H1 (cell line): ENCODE measurements at regions not wholly inside any gene's neighbourhood (a gene's known extent, or its start where the extent isn't known, plus 50 kb on each side); places are given as distances from the start of the nearest gene placed in this dataset.

Experiments
- CTCF ChIA-PET: fragments of 300-600 bp; sonication (Branson Sonifier 250); formaldehyde crosslinking; loops from one replicate; lab custom pipeline; 2021; ENCODE audit not compliant: partially characterized antibody; lab: Charles Lee
- POLR2A ChIA-PET: fragments of 300-600 bp; sonication (Branson Sonifier 250); formaldehyde crosslinking; loops from one replicate; lab custom pipeline; 2021; ENCODE audit warnings: inconsistent platforms; ENCODE audit not compliant: partially characterized antibody; lab: Charles Lee
- DNase-seq, 2 experiments: peaks; one replicate each; pipeline versions ENCODE4 v3.0.0 to v3.0.0-alpha.2; 2010 to 2022; ENCODE audit warnings: low spot score in 2 of 2, low read depth in 1 of 2, mixed read lengths in 1 of 2
- FAIRE-seq: peaks from 2 replicates; lab custom pipeline; 2011; peaks lifted over from hg19 to GRCh38; lab: Jason Lieb, UNC
- H2AFZ ChIP-seq: 2 replicates; pipeline ENCODE4 v1.8.1; 2012; ENCODE audit warnings: low read length, inconsistent platforms
- H2AK5ac ChIP-seq: 2 replicates; pipeline ENCODE4 v1.6.1; 2013; ENCODE audit warnings: low read depth, low read length
- H2BK120ac ChIP-seq: replicated peaks from 2 replicates; pipeline ENCODE3; 2013; ENCODE audit warnings: low read depth, low read length, inconsistent platforms
- H2BK12ac ChIP-seq: 2 replicates; pipeline ENCODE4 v1.6.1; 2013; ENCODE audit warnings: low read depth, low read length
- H2BK15ac ChIP-seq: 2 replicates; pipeline ENCODE4 v1.6.1; 2013; ENCODE audit warnings: low read length
- H2BK20ac ChIP-seq: 2 replicates; pipeline ENCODE4 v1.6.1; 2013; ENCODE audit warnings: low read length
- H2BK5ac ChIP-seq: 2 replicates; pipeline ENCODE4 v1.6.1; 2013; ENCODE audit warnings: low read depth, low read length
- H3K14ac ChIP-seq: 2 replicates; pipeline ENCODE4 v1.6.1; 2013; ENCODE audit warnings: inconsistent platforms; ENCODE audit not compliant: insufficient read length
- H3K18ac ChIP-seq: 2 replicates; pipeline ENCODE4 v1.6.1; 2013; ENCODE audit warnings: low read length; ENCODE audit errors: extremely low read depth
- H3K23ac ChIP-seq: 2 replicates; pipeline ENCODE4 v1.6.1; 2013; ENCODE audit warnings: inconsistent platforms; ENCODE audit not compliant: insufficient read length
- H3K23me2 ChIP-seq: 2 replicates; pipeline ENCODE4 v1.6.1; 2013; ENCODE audit warnings: low read depth, low read length
- H3K27ac ChIP-seq: 2 replicates; pipeline ENCODE4 v1.6.1; 2011; ENCODE audit warnings: low read depth, low read length, inconsistent platforms
- H3K27me3 ChIP-seq, 4 experiments: replicated peaks in 1 of 4; 1 replicate in 1 of 4; 2 replicates in 3 of 4; pipeline versions ENCODE4 v1.6.1 to v1.8.1; 2011 to 2013; ENCODE audit warnings: low read length in 3 of 4, mild to moderate bottlenecking in 3 of 4, inconsistent platforms in 2 of 4, mixed read lengths in 2 of 4, moderate library complexity in 1 of 4; ENCODE audit not compliant: control insufficient read depth in 3 of 4, insufficient read depth in 3 of 4; ENCODE audit errors: extremely low read depth in 1 of 4
- H3K36me3 ChIP-seq, 4 experiments: 2 replicates each; pipeline versions ENCODE4 v1.6.1 to v1.8.1; 2011 to 2013; ENCODE audit warnings: mild to moderate bottlenecking in 4 of 4, low read length in 3 of 4, moderate library complexity in 2 of 4, control low read depth in 1 of 4, inconsistent platforms in 1 of 4; ENCODE audit not compliant: insufficient read depth in 4 of 4, control insufficient read depth in 2 of 4
- H3K4ac ChIP-seq: replicated peaks from 2 replicates; pipeline ENCODE3; 2013; ENCODE audit warnings: low read length, low read depth, mixed read lengths, inconsistent platforms; ENCODE audit not compliant: insufficient read length
- H3K4me1 ChIP-seq, 4 experiments: replicated peaks in 1 of 4; 1 replicate in 1 of 4; 2 replicates in 3 of 4; pipeline versions ENCODE4 v1.6.1 to v1.8.1; 2011 to 2013; ENCODE audit warnings: low read length in 3 of 4, inconsistent platforms in 2 of 4, mixed read lengths in 1 of 4; ENCODE audit not compliant: insufficient read depth in 4 of 4, control insufficient read depth in 3 of 4
- H3K4me2 ChIP-seq, 2 experiments: 2 replicates each; pipeline versions ENCODE4 v1.6.1 to v1.8.1; 2011 to 2013; ENCODE audit warnings: low read depth in 2 of 2, low read length in 2 of 2, control low read depth in 1 of 2, inconsistent platforms in 1 of 2, mild to moderate bottlenecking in 1 of 2; ENCODE audit not compliant: insufficient read depth in 1 of 2
- H3K4me3 ChIP-seq, 4 experiments: fragments of 200-600, 300-600 bp in 1 of 4; sonication (generic), shearing (Covaris generic), sonication (Bioruptor Twin) in 1 of 4; 2 replicates each; pipeline versions ENCODE4 v1.5.1 to v1.8.1; 2011 to 2016; ENCODE audit warnings: low read length in 4 of 4, low read depth in 3 of 4, control low read depth in 2 of 4, inconsistent platforms in 2 of 4, mild to moderate bottlenecking in 2 of 4, mixed read lengths in 1 of 4, moderate library complexity in 1 of 4; ENCODE audit not compliant: insufficient read depth in 2 of 4; ENCODE audit errors: extremely low read depth in 1 of 4
- H3K56ac ChIP-seq: replicated peaks from 2 replicates; pipeline ENCODE3; 2013; ENCODE audit warnings: low read depth, mild to moderate bottlenecking, mixed read lengths, low read length, inconsistent platforms; ENCODE audit not compliant: insufficient read length
- H3K79me1 ChIP-seq: 2 replicates; pipeline ENCODE4 v1.6.1; 2013; ENCODE audit warnings: low read depth, low read length, control low read depth
- H3K79me2 ChIP-seq, 2 experiments: 2 replicates each; pipeline versions ENCODE4 v1.6.1 to v1.8.1; 2012 to 2013; ENCODE audit warnings: low read length in 2 of 2, mild to moderate bottlenecking in 2 of 2, inconsistent platforms in 1 of 2; ENCODE audit not compliant: insufficient read depth in 2 of 2, control insufficient read depth in 1 of 2
- H3K9ac ChIP-seq, 4 experiments: replicated peaks in 1 of 4; 1 replicate in 1 of 4; 2 replicates in 3 of 4; pipeline versions ENCODE4 v1.6.1 to v1.8.1; 2011 to 2013; ENCODE audit warnings: low read depth in 3 of 4, low read length in 3 of 4, control low read depth in 2 of 4, mild to moderate bottlenecking in 2 of 4, moderate library complexity in 2 of 4, inconsistent platforms in 1 of 4; ENCODE audit errors: extremely low read depth in 1 of 4
- H3K9me3 ChIP-seq, 2 experiments: 2 replicates each; pipeline versions ENCODE4 v1.6.1 to v1.8.1; 2012 to 2013; ENCODE audit warnings: mild to moderate bottlenecking in 2 of 2, moderate library complexity in 2 of 2, control low read depth in 1 of 2, inconsistent platforms in 1 of 2, low read depth in 1 of 2, low read length in 1 of 2, mixed read lengths in 1 of 2; ENCODE audit not compliant: insufficient read depth in 2 of 2
- H4K20me1 ChIP-seq, 2 experiments: replicated peaks in 1 of 2; 2 replicates each; pipeline versions ENCODE3 to v1.8.1; 2011 to 2013; ENCODE audit warnings: inconsistent platforms in 2 of 2, low read length in 2 of 2, mild to moderate bottlenecking in 1 of 2; ENCODE audit not compliant: insufficient read depth in 2 of 2, control insufficient read depth in 1 of 2
- H4K5ac ChIP-seq: 2 replicates; pipeline ENCODE4 v1.6.1; 2013; ENCODE audit warnings: low read length, low read depth, mixed read lengths, inconsistent platforms; ENCODE audit not compliant: insufficient read length
- H4K8ac ChIP-seq: 2 replicates; pipeline ENCODE4 v1.8.0; 2013; ENCODE audit warnings: mild to moderate bottlenecking, moderate library complexity, low read length, inconsistent platforms; ENCODE audit not compliant: insufficient read depth; ENCODE audit errors: extremely low read depth
- H4K91ac ChIP-seq: replicated peaks from 2 replicates; pipeline ENCODE3; 2013; ENCODE audit warnings: low read length, mixed read lengths, inconsistent platforms; ENCODE audit not compliant: insufficient read length
- CTBP2 ChIP-seq: IDR thresholded peaks from 2 replicates; pipeline ENCODE4 v1.7.0; 2011; ENCODE audit warnings: borderline replicate concordance, mild to moderate bottlenecking, moderate library complexity, mixed read lengths, low read length; ENCODE audit not compliant: insufficient read depth, insufficient read length
- E2F6 ChIP-seq: IDR thresholded peaks from 2 replicates; pipeline ENCODE4 v1.6.1; 2012; ENCODE audit warnings: inconsistent platforms
- HDAC2 ChIP-seq, 2 experiments: fragments of 300-600 bp in 1 of 2; sonication (generic) in 1 of 2; IDR thresholded peaks; 2 replicates each; pipeline ENCODE4 v1.6.1; 2011 to 2012; ENCODE audit warnings: low read depth in 2 of 2, low read length in 2 of 2, mild to moderate bottlenecking in 2 of 2, moderate library complexity in 2 of 2, borderline replicate concordance in 1 of 2, inconsistent platforms in 1 of 2
- MAX ChIP-seq: IDR thresholded peaks from 2 replicates; pipeline ENCODE4 v1.6.1; 2012; ENCODE audit warnings: inconsistent platforms
- NRF1 ChIP-seq: IDR thresholded peaks from 2 replicates; pipeline ENCODE4 v1.6.1; 2011; ENCODE audit warnings: mild to moderate bottlenecking, low read depth, low read length, improper control_type of control experiment
- SAP30 ChIP-seq: fragments of 300-600 bp; sonication (generic); IDR thresholded peaks from 2 replicates; pipeline ENCODE4 v1.7.1; 2012; ENCODE audit warnings: low read length, moderate library complexity, mild to moderate bottlenecking, inconsistent platforms; ENCODE audit not compliant: insufficient read depth, insufficient replicate concordance
- SP1 ChIP-seq: IDR thresholded peaks from 2 replicates; pipeline ENCODE4 v1.6.1; 2011; ENCODE audit warnings: low read depth, low read length
- SRF ChIP-seq: IDR thresholded peaks from 2 replicates; pipeline ENCODE4 v1.6.1; 2011; ENCODE audit warnings: mild to moderate bottlenecking, low read depth, low read length, moderate library complexity
- TCF12 ChIP-seq: IDR thresholded peaks from 2 replicates; pipeline ENCODE4 v1.6.1; 2011; ENCODE audit warnings: low read depth, mild to moderate bottlenecking, low read length
- WGBS, 2 experiments: shearing (Covaris generic) in 1 of 2; methylation state at CpG; one replicate each; pipeline versions ENCODE4 v1.1.6 to v1.1.7; 2013 to 2015; ENCODE audit warnings: low lambda C conversion rate in 2 of 2, mixed read lengths in 2 of 2, inconsistent platforms in 1 of 2, low coverage in 1 of 2, missing lambda C conversion rate in 1 of 2; ENCODE audit not compliant: insufficient replicate concordance in 2 of 2, insufficient coverage in 1 of 2, insufficient read length in 1 of 2; ENCODE audit errors: extremely low coverage in 1 of 2, missing lambda C conversion rate in 1 of 2; 5-methylcytosine and 5-hydroxymethylcytosine counted together

GRCh38 chr9:12956805-12957204, 182.0 kb downstream of the LURAP1L start:
- Histone ChIP-seq H3K27ac (no peak overlapping the region), H2BK5ac (no peak overlapping the region), H2AFZ (no peak overlapping the region), H3K18ac (no peak overlapping the region), H4K20me1 (no peaks in the 10 kb centered on the region), H3K79me1 (no peaks in the 10 kb centered on the region), H3K36me3 (peaks cover 0 to 5% (median 0%) of the 10 kb centered on the region in 4 experiments; a peak in 1 of 8 replicates), H3K56ac (no peak overlapping the region), H3K4me2 (no peak overlapping the region), H3K79me2 (no peaks in the 10 kb centered on the region), H2AK5ac (no peak overlapping the region), H4K5ac (no peak overlapping the region), H2BK20ac (no peak overlapping the region), H4K91ac (no peak overlapping the region), H3K14ac (no peak overlapping the region), H3K4me3 (no peak overlapping the region), H2BK15ac (no peak overlapping the region), H4K8ac (no peak overlapping the region), H3K4ac (no peak overlapping the region), H3K27me3 (no peaks in the 10 kb centered on the region), H3K4me1 (no peaks in the 10 kb centered on the region; a peak in 1 of 7 replicates), H3K9ac (no peak overlapping the region), H3K23ac (no peak overlapping the region), H2BK120ac (no peak overlapping the region), H3K9me3 (peaks cover 4% of the 10 kb centered on the region in 2 experiments; a peak in 2 of 4 replicates), H3K23me2 (0 out of 2 replicates have a peak, but pooled peaks cover 3% of the 10 kb centered on the region), H2BK12ac (no peak overlapping the region)
- POLR2A ChIA-PET = no interaction called here
- WGBS, 2 experiments = 93% methylated on average over 4 of the region's 4 CpGs; no CpG with 5 or more reads in 1 of the 2 experiments
- DNase-seq (no peak), FAIRE-seq (no peak)
- no peak for TF ChIP-seq HDAC2 (IDR thresholded peaks at IDR 0.05; ENCODE audit: borderline replicate concordance in 1 of 2, low read depth in 2 of 2, low read length in 2 of 2)
- no peak for TF ChIP-seq NRF1
- no peak for TF ChIP-seq SRF
- no peak for TF ChIP-seq SAP30
- no peak for TF ChIP-seq CTBP2
- no peak for TF ChIP-seq SP1
- no peak for TF ChIP-seq E2F6
- no peak for TF ChIP-seq TCF12
- TF ChIP-seq MAX = no peak
- CTCF ChIA-PET = interaction anchor here (1.2 to 1.3 kb wide), 2 partner anchors 76 to 179 kb away, joined by 3 read pairs; no protein-coding TSS in a partner anchor
